ENCODE measurements at regions not wholly inside any gene's neighbourhood (a gene's known extent, or its start where the extent isn't known, plus 50 kb on each side); places are given as distances from the start of the nearest gene placed in this dataset.

DNA sequence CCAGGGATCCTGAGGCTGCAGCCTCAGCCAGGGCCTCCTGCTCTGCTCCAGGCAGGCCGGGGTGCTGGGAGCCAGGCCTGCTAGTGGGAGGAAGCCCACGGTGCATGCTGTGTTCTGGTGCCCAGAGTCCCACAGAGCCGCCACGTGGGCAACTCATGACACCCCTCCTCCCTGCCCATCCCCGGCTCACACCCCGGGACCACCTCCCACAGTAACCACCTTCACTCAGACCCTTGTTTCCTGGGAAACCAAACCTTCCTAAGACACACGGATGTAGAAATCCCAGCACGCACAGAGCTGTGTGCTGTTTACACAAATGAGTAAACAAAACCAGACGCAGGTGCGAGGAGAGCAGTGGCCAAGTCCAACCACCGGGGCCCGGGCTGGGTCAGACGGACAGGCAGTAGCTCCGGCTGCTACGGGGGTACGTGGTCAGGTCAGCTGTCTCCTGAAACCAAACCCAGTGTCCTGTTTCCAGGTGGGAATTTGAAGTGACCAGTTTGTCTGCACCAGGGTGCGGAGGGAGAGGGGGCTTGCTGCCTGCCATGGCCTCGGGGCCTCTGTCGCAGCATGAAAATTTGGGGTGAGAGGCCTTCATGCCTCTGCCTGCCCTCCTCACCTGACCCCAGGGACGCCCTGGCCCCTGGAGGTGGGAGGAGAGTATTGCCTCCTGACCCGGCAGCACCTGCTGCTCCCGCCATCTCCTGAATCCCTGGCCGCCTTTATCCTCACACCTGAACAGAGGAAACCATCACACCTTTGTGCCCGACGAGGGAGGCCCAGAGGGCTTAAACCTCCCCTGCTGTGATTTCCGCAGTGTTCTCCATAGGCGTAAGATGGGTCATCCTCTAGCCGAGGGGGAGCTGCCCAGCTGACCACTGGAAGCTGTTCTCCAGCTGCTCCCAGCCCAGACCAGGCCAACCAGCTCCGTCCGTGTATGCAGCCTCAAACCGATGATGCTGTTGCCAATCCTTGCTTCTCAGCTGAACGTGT lies 52.0 kb upstream of the SMOC2 start (continued):
- TF ChIP-seq, protein P1, sequence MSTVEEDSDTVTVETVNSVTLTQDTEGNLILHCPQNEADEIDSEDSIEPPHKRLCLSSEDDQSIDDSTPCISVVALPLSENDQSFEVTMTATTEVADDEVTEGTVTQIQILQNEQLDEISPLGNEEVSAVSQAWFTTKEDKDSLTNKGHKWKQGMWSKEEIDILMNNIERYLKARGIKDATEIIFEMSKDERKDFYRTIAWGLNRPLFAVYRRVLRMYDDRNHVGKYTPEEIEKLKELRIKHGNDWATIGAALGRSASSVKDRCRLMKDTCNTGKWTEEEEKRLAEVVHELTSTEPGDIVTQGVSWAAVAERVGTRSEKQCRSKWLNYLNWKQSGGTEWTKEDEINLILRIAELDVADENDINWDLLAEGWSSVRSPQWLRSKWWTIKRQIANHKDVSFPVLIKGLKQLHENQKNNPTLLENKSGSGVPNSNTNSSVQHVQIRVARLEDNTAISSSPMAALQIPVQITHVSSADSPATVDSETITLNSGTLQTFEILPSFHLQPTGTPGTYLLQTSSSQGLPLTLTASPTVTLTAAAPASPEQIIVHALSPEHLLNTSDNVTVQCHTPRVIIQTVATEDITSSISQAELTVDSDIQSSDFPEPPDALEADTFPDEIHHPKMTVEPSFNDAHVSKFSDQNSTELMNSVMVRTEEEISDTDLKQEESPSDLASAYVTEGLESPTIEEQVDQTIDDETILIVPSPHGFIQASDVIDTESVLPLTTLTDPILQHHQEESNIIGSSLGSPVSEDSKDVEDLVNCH (CRISPR knock-in tag; IDR thresholded peaks at IDR 0.05), result no peak
- TF ChIP-seq ZNF335 (CRISPR knock-in tag; IDR thresholded peaks at IDR 0.05), result no peak
- TF ChIP-seq, protein P2, sequence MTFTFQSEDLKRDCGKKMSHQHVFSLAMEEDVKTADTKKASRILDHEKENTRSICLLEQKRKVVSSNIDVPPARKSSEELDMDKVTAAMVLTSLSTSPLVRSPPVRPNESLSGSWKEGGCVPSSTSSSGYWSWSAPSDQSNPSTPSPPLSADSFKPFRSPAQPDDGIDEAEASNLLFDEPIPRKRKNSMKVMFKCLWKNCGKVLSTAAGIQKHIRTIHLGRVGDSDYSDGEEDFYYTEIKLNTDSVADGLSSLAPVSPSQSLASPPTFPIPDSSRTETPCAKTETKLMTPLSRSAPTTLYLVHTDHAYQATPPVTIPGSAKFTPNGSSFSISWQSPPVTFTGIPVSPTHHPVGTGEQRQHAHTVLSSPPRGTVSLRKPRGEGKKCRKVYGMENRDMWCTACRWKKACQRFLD (CRISPR knock-in tag; IDR thresholded peaks at IDR 0.05; ENCODE audit: borderline replicate concordance), result no peak
- TF ChIP-seq ZBTB7B (CRISPR knock-in tag; IDR thresholded peaks at IDR 0.05), result no peak
- TF ChIP-seq, protein P3, sequence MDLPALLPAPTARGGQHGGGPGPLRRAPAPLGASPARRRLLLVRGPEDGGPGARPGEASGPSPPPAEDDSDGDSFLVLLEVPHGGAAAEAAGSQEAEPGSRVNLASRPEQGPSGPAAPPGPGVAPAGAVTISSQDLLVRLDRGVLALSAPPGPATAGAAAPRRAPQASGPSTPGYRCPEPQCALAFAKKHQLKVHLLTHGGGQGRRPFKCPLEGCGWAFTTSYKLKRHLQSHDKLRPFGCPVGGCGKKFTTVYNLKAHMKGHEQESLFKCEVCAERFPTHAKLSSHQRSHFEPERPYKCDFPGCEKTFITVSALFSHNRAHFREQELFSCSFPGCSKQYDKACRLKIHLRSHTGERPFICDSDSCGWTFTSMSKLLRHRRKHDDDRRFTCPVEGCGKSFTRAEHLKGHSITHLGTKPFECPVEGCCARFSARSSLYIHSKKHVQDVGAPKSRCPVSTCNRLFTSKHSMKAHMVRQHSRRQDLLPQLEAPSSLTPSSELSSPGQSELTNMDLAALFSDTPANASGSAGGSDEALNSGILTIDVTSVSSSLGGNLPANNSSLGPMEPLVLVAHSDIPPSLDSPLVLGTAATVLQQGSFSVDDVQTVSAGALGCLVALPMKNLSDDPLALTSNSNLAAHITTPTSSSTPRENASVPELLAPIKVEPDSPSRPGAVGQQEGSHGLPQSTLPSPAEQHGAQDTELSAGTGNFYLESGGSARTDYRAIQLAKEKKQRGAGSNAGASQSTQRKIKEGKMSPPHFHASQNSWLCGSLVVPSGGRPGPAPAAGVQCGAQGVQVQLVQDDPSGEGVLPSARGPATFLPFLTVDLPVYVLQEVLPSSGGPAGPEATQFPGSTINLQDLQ (CRISPR knock-in tag; IDR thresholded peaks at IDR 0.05), result no peak
- no peak for TF ChIP-seq POLR2A (IDR thresholded peaks at IDR 0.05; ENCODE audit: insufficient read depth in 1 of 2, low read depth in 2 of 2, low read length in 2 of 2)
- TF ChIP-seq ZNF607 (CRISPR knock-in tag; IDR thresholded peaks at IDR 0.05; ENCODE audit: borderline replicate concordance), result peak; percentile 32; the same call in 1 of the 2 replicates
- TF ChIP-seq, protein P4, sequence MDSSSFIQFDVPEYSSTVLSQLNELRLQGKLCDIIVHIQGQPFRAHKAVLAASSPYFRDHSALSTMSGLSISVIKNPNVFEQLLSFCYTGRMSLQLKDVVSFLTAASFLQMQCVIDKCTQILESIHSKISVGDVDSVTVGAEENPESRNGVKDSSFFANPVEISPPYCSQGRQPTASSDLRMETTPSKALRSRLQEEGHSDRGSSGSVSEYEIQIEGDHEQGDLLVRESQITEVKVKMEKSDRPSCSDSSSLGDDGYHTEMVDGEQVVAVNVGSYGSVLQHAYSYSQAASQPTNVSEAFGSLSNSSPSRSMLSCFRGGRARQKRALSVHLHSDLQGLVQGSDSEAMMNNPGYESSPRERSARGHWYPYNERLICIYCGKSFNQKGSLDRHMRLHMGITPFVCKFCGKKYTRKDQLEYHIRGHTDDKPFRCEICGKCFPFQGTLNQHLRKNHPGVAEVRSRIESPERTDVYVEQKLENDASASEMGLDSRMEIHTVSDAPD (CRISPR knock-in tag; IDR thresholded peaks at IDR 0.05), result no peak
- TF ChIP-seq, protein P5, sequence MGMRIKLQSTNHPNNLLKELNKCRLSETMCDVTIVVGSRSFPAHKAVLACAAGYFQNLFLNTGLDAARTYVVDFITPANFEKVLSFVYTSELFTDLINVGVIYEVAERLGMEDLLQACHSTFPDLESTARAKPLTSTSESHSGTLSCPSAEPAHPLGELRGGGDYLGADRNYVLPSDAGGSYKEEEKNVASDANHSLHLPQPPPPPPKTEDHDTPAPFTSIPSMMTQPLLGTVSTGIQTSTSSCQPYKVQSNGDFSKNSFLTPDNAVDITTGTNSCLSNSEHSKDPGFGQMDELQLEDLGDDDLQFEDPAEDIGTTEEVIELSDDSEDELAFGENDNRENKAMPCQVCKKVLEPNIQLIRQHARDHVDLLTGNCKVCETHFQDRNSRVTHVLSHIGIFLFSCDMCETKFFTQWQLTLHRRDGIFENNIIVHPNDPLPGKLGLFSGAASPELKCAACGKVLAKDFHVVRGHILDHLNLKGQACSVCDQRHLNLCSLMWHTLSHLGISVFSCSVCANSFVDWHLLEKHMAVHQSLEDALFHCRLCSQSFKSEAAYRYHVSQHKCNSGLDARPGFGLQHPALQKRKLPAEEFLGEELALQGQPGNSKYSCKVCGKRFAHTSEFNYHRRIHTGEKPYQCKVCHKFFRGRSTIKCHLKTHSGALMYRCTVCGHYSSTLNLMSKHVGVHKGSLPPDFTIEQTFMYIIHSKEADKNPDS (CRISPR knock-in tag; IDR thresholded peaks at IDR 0.05), result no peak
- TF ChIP-seq ZFX (CRISPR knock-in tag; IDR thresholded peaks at IDR 0.05; ENCODE audit: low read depth), result peak; percentile 20; the same call in 1 of the 2 replicates
- no peak for TF ChIP-seq ZNF569 (CRISPR knock-in tag; IDR thresholded peaks at IDR 0.05; ENCODE audit: borderline replicate concordance)
- TF ChIP-seq PPARG (CRISPR knock-in tag; conservative IDR thresholded peaks at IDR 0.05), result no peak
- no peak for TF ChIP-seq IRX3 (CRISPR knock-in tag; IDR thresholded peaks at IDR 0.05; ENCODE audit: borderline replicate concordance, low read depth)
- no peak for TF ChIP-seq TCF12 (IDR thresholded peaks at IDR 0.05)
- TF ChIP-seq TCF12 (CRISPR knock-in tag; IDR thresholded peaks at IDR 0.05), result no peak
- TF ChIP-seq ZFP90 (CRISPR knock-in tag; IDR thresholded peaks at IDR 0.05; ENCODE audit: borderline replicate concordance), result no peak
- TF ChIP-seq PHF5A (CRISPR knock-in tag; IDR thresholded peaks at IDR 0.05; ENCODE audit: low read depth, unreplicated experiment), result no peak
- no peak for TF ChIP-seq KLF12 (CRISPR knock-in tag; IDR thresholded peaks at IDR 0.05; ENCODE audit: borderline replicate concordance)

All from HepG2 (cell line).